ENCODE measurements at regions not wholly inside any gene's neighbourhood (a gene's known extent, or its start where the extent isn't known, plus 50 kb on each side); places are given as distances from the start of the nearest gene placed in this dataset.

- H3K36me3 Mint-ChIP-seq (ENCODE audit: insufficient read depth, unreplicated experiment): no peaks in the 10 kb centered on the region
- intact Hi-C loops (cut with micrococcal nuclease; ENCODE audit: unreplicated experiment): no loop called here
- H3K27me3 Mint-ChIP-seq (ENCODE audit: unreplicated experiment): peaks cover 40% of the 10 kb centered on the region
- TF ChIP-seq CTCF (IDR thresholded peaks at IDR 0.05; ENCODE audit: unreplicated experiment): no peak
- no peak overlapping the region for H3K4me3 Mint-ChIP-seq (ENCODE audit: low read depth, unreplicated experiment)
- no peaks in the 10 kb centered on the region for H3K9me3 Mint-ChIP-seq (ENCODE audit: low read depth, unreplicated experiment)
- BruUV-seq (replicated peaks): no TSS peak
- H3K4me1 Mint-ChIP-seq (ENCODE audit: low read depth, unreplicated experiment): no peaks in the 10 kb centered on the region
- CTCF ChIA-PET: interaction anchor here (1.1 kb wide), 1 partner anchor 17 kb away, joined by 3 read pairs; no protein-coding TSS in a partner anchor
- no peak for DNase-seq
- no peak overlapping the region for H3K27ac Mint-ChIP-seq (ENCODE audit: unreplicated experiment)
Measured at GRCh38 chr15:98195796-98196195, 235.3 kb downstream of the ARRDC4 start.

GRCh38 chr15:98196371-98196770, 235.9 kb downstream of the ARRDC4 start:
- no peak overlapping the region for H3K4me3 Mint-ChIP-seq (ENCODE audit: low read depth, unreplicated experiment)
- H3K9me3 Mint-ChIP-seq (ENCODE audit: low read depth, unreplicated experiment): no peaks in the 10 kb centered on the region
- CTCF ChIA-PET: interaction anchor here (1.1 kb wide), 1 partner anchor 17 kb away, joined by 3 read pairs; no protein-coding TSS in a partner anchor
- H3K27me3 Mint-ChIP-seq (ENCODE audit: unreplicated experiment): peaks cover 40% of the 10 kb centered on the region
- H3K4me1 Mint-ChIP-seq (ENCODE audit: low read depth, unreplicated experiment): no peaks in the 10 kb centered on the region
- no peak for TF ChIP-seq CTCF (IDR thresholded peaks at IDR 0.05; ENCODE audit: unreplicated experiment)
- DNase-seq: no peak
- no peak overlapping the region for H3K27ac Mint-ChIP-seq (ENCODE audit: unreplicated experiment)
- no peaks in the 10 kb centered on the region for H3K36me3 Mint-ChIP-seq (ENCODE audit: insufficient read depth, unreplicated experiment)
- no TSS peak for BruUV-seq (replicated peaks)
- intact Hi-C loops (cut with micrococcal nuclease; ENCODE audit: unreplicated experiment): no loop called here

GRCh38 chr15:98202256-98202655, 241.8 kb downstream of the ARRDC4 start:
- no TSS peak for BruUV-seq (replicated peaks)
- peaks cover 17% of the 10 kb centered on the region for H3K27me3 Mint-ChIP-seq (ENCODE audit: unreplicated experiment)
- TF ChIP-seq CTCF (IDR thresholded peaks at IDR 0.05; ENCODE audit: unreplicated experiment): no peak
- no peaks in the 10 kb centered on the region for H3K36me3 Mint-ChIP-seq (ENCODE audit: insufficient read depth, unreplicated experiment)
- CTCF ChIA-PET: no interaction called here
- H3K4me1 Mint-ChIP-seq (ENCODE audit: low read depth, unreplicated experiment): no peaks in the 10 kb centered on the region
- intact Hi-C loops (cut with micrococcal nuclease; ENCODE audit: unreplicated experiment): no loop called here
- no peak for DNase-seq
- H3K4me3 Mint-ChIP-seq (ENCODE audit: low read depth, unreplicated experiment): no peak overlapping the region
- no peak overlapping the region for H3K27ac Mint-ChIP-seq (ENCODE audit: unreplicated experiment)
- H3K9me3 Mint-ChIP-seq (ENCODE audit: low read depth, unreplicated experiment): peaks cover 3% of the 10 kb centered on the region

- H3K27me3 Mint-ChIP-seq (ENCODE audit: unreplicated experiment): no peaks in the 10 kb centered on the region
- BruUV-seq (replicated peaks): no TSS peak
- CTCF ChIA-PET: no interaction called here
- no peak for TF ChIP-seq CTCF (IDR thresholded peaks at IDR 0.05; ENCODE audit: unreplicated experiment)
- no peaks in the 10 kb centered on the region for H3K36me3 Mint-ChIP-seq (ENCODE audit: insufficient read depth, unreplicated experiment)
- intact Hi-C loops (cut with micrococcal nuclease; ENCODE audit: unreplicated experiment): no loop called here
- no peak overlapping the region for H3K27ac Mint-ChIP-seq (ENCODE audit: unreplicated experiment)
- no peaks in the 10 kb centered on the region for H3K4me1 Mint-ChIP-seq (ENCODE audit: low read depth, unreplicated experiment)
- peaks cover 3% of the 10 kb centered on the region for H3K9me3 Mint-ChIP-seq (ENCODE audit: low read depth, unreplicated experiment)
- no peak for DNase-seq
- H3K4me3 Mint-ChIP-seq (ENCODE audit: low read depth, unreplicated experiment): no peak overlapping the region
Measured at GRCh38 chr15:98203872-98204660, 243.6 kb downstream of the ARRDC4 start.
